Loucy (cell line): ENCODE measurements at regions not wholly inside any gene's neighbourhood (a gene's known extent, or its start where the extent isn't known, plus 50 kb on each side); places are given as distances from the start of the nearest gene placed in this dataset.

Experiments
- EZH2phosphoT487 ChIP-seq: fragments of 200-600 bp; IDR thresholded peaks from 2 replicates; pipeline ENCODE4 v1.6.1; 2018; ENCODE audit warnings: antibody characterized with exemption, mild to moderate bottlenecking, moderate library complexity, borderline replicate concordance
- TF ChIP-seq, protein P1 (sequence below): fragments of 200-600 bp; sonication (generic); conservative IDR thresholded peaks from 2 replicates; pipeline ENCODE4 v1.5.1; 2014; ENCODE audit warnings: mild to moderate bottlenecking, antibody characterized with exemption, low read length

DNA sequence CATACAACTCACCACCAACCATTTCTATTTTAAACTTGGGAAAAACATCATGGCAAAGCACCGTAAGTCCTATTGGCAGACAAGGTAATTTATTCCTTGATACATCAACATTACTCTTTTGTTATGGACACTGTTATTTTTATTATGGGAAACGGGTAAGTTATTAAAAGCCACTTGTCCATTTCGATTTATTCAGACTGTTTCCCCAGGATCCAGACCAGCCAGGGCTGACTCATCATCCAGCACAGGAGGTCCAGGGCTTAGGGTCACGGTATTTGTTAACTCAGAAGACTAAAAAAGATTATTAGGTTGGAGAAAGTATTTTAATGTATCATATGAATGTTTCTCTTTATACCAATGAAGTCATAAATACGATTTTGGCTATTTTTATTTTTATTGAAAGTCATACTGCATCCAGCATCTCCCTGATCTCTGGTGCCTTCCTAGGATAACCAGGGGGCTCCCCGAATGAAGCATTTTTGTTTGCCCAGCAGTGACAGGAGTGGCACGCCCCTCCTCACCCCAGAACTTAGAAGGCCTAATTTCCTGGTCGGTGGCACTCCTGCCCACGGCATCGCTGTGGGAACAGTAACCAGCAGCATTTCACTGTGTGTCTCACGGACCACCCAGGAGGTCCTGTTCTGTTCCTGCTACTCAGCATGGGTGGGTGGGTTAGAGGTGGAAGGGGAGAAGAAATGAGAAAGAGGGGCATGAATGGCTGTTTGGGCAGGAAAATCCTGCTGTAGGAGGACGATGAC lies 446.1 kb downstream of the EIPR1 start:
- TF ChIP-seq, protein P1, sequence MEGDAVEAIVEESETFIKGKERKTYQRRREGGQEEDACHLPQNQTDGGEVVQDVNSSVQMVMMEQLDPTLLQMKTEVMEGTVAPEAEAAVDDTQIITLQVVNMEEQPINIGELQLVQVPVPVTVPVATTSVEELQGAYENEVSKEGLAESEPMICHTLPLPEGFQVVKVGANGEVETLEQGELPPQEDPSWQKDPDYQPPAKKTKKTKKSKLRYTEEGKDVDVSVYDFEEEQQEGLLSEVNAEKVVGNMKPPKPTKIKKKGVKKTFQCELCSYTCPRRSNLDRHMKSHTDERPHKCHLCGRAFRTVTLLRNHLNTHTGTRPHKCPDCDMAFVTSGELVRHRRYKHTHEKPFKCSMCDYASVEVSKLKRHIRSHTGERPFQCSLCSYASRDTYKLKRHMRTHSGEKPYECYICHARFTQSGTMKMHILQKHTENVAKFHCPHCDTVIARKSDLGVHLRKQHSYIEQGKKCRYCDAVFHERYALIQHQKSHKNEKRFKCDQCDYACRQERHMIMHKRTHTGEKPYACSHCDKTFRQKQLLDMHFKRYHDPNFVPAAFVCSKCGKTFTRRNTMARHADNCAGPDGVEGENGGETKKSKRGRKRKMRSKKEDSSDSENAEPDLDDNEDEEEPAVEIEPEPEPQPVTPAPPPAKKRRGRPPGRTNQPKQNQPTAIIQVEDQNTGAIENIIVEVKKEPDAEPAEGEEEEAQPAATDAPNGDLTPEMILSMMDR: no peak
- TF ChIP-seq EZH2phosphoT487: no peak
